ELF-1 (cell line): ENCODE measurements at regions not wholly inside any gene's neighbourhood (a gene's known extent, or its start where the extent isn't known, plus 50 kb on each side); places are given as distances from the start of the nearest gene placed in this dataset.
A peak's percentile ranks its signal among the peaks of the same experiment; 100 is the strongest.
"Not testable (repeated sequence)": the region's sequence is repeated elsewhere in the genome, so short reads cannot be mapped to it uniquely, and the experiment has no call there.

ENCODE experiments used
- DNase-seq: peaks from one replicate; pipeline ENCODE4 v3.0.0-alpha.2; 2016; ENCODE audit warnings: low read depth, low spot score

DNA sequence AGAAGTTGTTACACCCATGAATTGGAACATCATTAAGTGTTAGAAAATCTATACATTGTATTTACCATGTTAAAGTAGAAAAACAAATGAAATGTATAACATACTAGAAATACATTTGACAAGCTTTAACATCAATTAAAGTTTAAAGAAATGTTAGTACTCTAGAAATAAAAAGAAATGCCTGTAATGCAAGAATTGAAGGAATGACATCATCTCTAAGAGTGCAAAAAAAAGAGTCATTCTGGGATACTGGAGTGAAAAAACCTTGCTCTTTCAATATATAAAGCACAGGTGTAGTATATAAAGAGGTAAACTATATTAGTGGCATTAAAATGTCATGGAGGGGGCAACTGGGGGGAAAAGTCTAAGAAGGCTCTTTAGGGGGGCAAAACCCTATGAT lies 210.8 kb upstream of the PLD5 start:
- no peak for DNase-seq

DNA sequence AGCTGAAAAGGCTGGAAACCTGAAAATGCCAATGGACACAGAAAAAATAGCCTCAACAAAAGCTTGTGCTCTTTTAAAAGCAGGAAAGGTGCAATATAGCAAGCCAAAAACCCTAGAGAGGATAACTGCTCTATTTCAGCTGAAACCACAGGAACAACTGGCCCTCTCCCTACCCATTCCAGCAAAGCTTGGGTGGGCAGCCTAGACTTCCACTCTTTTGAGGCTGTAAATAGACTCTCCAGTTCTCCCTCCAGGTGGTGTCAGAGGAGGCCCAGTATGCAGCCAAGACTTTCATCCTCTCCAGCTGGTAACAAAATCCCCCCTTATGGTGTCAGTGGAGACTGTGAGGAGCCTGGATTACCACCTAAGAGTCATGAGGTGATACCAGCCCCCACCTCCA lies 206.9 kb upstream of the PLD5 start:
- no peak for DNase-seq

DNA sequence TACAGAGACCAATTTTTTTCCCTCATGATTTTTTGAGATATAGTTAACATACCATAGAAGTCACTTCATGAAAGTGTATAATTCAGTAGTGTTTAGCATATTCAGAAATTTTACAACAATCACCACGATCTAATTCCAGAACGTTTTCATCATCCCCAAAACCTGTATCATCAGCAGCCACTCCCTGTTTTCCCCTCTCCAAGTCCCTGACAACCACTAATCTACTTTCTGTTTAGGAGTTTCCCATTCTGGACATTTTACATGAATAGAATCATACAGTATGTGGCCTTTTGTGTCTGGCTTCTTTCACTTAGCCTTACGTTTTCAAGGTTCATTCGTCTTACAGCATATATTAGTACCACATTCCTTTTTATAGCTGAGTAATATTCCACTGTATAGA lies 204.2 kb upstream of the PLD5 start:
- DNase-seq = no peak

DNA sequence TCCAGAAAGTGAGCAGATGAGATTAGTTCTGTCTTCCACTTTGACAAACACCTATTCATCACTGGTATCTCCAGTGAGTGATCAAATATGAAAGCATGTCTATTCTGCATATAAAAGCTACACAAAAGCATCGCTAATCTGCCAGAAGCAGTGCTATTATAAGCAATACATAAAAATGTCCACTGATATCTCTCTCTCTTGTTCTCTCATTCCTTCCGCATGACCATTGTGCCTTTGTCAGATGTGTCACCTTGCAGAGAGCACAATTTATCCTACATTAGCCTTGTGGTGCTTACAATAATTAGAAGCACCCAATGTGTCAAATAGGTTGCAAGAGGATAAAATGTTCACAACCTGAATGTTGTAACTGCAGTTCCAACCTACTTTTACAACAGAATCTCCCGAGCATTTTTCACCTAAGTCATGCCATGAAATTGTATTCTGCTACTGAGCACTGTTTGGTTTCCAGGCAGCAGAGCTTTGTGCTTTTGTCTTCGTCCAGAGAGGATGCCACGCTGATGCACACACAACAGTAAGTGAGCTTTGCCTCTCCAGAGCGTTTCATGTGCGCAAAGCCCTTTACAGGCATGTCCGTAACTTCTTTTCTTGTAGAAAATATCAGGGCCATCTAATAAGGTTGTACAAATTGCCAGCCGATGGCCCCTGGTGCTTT lies 198.7 kb upstream of the PLD5 start:
- DNase-seq = no peak

DNA sequence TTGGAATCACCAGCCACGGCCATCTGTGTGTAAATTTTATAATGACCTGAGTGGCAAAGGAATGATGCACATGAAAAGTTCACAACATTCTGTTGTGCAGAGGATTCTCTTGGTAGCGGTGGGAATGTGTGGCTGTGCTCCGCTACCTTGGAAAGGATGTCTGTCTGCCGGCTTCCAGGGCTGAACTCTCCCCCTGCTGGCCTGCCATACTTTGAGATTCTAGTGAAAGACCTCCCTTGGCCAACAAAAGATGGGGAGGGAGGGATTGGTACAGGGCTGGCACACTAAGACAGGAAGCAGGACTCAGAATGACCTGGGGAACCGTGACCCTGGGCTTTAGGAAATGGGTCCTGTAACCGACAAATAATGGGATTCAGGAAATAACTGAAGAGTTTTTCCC lies 194.5 kb upstream of the PLD5 start:
- DNase-seq = peak; percentile 8

DNA sequence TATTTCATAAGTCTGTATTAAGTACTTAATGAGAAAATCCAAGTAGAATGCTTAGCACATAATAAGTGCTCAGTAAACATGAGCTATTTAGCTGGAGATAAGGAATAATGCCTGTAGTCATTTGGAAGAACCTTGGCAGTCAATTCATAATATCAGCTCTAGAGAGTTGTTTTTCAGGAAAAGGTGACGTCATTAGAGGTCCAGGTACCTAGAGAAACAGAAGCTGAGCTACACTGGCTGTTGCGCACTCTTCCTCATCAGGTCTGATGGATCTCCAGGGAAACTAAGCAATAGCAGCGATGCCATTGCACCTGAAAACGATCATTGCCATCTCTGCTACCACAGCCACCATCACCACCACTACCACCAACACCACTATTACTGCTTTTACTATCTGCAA lies 187.8 kb upstream of the PLD5 start:
- no peak for DNase-seq

DNA sequence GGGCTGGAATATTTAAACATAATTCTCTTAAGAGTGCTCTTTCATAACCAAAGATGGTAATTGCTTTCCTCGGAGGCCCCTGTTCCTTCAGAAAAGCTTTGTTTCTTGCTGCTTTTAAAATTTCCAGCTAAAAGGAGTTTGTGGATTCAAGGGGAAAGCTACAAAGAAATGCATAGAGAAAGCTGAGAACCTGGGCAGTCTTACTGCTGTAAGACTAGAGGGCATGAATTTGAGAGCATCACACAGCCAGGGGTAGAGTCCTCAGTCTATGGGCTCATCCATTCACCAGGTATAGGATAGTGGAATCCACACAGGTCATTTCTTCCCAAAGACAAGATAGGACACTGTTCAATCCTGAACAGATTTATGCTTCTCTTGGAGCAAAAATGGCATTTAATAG lies 186.3 kb upstream of the PLD5 start:
- DNase-seq = peak; percentile 10

DNA sequence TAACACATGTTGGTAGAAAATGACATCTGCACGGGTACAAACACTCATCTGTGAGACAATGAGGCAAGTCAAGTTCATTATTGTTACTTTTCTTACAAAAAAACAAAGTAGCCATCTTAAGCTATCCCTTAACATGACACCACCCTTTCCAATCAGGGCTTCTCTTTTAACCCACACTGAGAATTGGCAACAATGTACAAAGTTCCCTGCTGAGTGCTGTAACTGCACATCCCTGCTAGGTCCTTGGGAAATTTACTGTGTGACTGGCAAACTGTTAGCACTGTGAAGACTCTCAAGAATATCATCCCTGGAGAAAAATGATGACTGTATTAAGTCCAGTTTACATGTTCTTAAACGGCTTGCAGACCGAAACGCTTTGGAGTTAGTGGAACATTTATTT lies 185.8 kb upstream of the PLD5 start:
- DNase-seq = no peak

DNA sequence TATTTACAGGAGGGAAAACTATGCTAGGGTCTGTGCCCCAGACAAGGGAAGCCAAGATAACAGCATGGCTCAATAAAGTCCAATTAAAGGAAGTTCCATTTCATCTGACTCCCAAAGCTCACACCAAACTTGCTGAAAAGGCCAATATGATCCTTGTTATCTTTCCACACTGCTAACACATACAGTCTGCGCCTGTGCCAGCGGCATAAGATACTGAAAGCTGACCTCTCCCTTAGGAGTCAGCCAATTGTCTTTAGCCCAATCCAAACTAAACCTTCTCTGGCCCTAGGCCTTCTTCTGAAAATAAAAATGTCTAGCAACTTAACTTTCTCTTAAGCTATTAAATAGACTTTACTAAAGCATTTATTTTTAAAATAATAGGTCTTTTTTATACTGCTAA lies 179.0 kb upstream of the PLD5 start:
- no peak for DNase-seq

DNA sequence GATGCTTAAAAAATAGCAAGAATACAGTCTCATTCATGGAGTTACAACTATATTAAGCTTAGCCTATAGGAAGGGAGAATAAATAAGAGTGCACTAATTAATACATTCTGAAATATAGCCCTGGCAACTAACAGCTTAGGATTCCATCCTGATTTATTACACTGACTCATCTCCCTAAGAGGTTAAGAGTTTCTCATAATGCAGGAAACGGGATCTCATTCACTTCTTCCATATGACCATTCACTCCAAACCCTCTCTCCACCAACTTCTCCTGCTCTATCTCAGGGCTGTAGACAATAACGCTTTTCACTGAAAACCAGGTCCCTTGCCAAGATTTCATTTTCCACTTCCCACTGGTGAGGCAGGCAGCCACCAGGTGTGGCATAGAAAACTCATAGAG lies 168.5 kb upstream of the PLD5 start:
- no peak for DNase-seq

DNA sequence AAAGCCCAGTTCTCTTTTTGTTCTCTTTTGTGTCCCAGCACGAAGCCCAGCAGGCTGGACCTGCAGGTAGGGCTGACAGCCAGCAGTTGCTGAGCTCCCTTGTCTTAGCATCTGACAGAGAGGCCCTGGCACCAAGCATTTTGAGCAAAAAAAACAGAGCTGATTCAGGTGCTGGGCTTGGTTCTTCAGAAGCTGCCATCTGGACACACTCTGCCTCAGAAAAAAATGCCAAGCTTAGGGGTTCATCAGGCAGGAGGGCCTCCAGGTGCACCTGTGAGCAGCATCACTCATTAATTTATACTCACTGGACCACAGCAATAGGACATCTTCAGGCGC lies 167.1 kb upstream of the PLD5 start:
- peak; percentile 60 for DNase-seq

DNA sequence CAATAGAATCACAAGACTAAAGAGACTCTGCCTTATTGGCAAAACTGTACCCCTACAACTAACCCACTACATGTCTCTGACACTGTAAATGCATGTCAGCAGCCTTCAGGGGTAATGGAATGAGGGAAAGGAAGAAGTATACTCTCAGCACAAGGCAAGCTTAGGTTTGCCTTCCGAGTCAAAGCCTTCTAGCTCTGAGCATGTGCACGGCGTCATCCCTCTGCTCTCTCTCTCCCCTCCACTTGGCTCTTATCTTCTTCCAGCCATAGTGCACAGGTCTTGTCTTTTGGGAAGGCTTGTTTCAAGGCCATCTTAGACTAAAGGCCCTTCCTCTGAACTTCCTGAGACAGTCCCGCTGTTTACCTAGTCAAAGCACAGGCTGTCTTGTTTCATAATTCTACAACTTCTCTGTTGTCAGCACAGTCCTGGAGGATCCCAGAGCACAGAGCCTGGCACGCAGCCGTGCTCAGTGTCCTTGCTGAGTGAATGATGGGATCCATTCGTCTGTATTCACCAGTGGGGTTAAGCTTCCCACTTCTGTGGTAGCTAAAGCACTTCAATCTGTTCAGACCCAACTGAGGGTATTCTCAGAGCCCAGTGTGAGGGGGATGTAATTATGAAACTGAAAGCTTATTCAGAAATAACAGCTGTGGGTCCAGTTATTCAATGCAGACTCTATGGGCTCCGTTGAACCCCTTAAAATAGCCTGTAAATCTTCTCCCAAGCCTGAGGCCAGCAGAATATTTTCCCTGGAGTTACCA lies 166.5 kb upstream of the PLD5 start:
- no peak for DNase-seq

DNA sequence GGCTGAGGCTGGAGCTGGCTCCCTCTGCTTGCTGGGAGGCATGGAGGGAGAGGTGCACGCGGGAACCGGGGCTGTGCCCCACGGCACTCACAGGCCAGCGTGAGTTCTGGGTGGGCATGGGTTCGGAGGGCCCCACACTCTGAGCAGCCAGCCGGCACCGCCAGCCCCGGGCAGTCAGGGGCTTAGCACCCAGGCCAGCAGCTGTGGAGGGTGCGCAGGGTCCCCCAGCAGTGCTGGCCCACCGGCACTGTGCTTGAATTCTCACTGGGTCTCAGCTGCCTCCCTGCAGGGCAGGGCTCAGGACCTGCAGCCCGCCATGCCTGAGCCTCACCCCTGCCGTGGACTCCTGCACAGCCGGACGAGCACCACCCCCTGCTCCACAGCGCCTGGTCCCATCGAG lies 164.9 kb upstream of the PLD5 start:
- no peak for DNase-seq

DNA sequence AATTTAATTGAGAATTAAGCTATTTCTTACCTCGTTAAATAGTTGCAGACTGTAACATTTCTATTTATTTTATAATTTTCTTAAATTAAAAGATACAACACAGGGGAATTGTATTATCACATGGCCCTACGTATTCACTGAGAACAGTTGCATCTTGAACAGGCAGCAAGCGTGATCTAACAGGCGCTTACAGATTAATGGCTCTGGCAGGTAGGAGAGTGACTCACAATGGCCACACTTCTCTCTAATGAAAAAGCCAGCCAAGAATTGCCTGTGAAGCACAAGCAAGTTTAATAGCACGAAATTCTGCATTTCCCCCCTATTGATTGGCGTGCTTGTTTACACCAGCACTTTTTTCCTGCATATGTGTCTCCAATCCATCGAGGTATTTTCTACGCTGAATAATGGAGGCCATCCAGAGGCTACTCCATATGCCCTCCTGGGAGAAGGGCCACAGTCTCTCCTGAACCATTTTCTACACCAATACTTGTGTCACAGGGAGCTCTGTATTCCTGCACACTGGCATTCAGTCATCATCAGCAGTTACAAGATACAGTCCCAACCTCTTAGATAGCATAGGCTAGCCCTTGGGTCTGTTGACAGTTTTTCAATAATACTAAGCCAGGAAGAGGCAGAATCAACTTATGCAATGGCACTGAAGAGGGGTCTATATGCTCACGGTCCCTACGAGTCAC lies 150.6 kb upstream of the PLD5 start:
- DNase-seq = no peak

DNA sequence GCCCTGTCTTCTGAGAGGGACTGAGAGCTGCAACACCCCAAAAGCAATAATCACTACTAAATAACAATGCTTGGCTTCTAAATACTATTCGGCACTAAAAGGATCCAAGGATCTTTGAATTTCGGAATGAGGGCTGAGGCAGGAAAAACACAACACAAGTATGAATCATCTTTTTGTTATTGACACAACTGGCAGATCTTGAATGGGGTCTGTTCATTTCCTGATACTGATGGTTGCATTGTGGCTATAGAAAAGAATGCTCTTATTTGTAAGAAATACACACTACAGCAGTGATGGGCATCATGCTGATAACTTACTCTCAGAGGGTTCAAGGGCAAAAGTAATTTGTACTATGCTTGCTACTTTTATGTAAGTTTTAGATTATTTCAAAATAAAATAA lies 149.2 kb upstream of the PLD5 start:
- no peak for DNase-seq

DNA sequence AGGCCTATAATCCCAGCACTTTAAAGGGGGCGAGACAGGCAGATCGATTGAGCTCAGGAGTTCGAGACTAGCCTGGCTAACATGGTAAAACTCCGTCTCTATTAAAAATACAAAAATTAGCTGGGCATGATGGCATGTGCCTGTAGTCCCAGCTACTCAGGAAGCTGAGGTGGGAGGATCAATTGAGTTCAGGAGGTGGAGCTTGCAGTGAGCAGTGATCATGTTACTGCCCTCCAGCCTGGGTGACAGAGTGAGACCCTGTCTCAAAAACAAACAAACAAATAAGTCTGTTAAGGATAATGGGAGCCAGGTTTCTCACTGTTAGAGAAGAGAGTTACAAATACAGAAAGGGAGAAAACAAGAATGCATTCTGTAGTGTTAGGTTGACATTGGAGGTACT lies 148.7 kb upstream of the PLD5 start:
- peak; percentile 27 for DNase-seq

DNA sequence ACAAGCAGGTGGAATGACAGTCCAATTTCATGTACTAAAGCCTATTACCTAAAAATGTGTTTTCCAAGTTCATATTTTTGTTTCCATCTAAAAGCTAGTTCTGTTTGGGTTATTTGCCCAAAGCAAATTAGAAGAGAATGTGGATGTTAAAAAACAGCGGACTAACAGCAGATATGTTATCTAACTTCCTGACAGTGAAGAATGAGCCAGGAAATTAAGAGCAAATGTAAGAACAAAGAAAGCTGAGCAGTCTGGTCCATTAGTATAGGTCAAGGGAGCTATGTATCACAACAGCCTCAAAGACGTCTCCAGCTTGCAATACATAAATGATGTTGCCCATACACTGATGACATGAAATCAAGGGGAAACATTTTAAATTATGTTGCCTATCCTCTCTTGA lies 145.5 kb upstream of the PLD5 start:
- DNase-seq = no peak

DNA sequence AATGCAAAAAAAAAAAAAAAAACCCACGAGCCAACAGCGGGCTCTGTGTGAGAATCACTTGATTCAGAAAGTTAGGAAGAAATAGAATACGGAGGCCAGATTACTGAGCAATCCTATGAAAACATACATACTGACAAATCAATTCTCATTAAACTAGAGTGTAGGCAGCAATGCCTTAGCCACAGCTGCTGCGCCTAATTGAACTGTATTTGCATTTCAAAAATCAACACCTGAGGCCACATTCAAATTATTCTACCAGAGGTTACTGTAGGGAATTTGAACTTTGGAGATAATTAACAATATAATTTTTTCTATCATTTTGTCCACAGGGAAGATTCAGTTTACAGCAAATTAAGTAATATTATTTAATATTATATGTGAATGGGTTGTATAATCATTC lies 138.4 kb upstream of the PLD5 start:
- no peak for DNase-seq

DNA sequence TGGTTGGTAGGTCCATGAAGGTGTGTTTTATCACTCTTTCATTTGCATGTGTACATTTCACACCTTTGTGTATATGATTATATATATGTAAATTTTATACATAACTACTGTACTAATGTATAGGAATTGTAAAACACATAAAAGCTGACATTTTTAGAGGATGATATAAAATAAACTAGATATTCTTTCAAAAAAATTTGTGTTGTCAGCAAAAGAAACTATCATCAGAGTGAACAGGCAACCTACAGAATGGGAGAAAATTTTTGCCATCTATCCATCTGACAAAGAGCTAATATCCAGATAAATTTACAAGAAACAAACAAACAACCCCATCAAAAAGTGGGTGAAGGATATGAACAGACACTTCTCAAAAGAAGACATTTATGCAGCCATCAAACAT lies 129.3 kb upstream of the PLD5 start:
- not testable (repeated sequence) for DNase-seq

DNA sequence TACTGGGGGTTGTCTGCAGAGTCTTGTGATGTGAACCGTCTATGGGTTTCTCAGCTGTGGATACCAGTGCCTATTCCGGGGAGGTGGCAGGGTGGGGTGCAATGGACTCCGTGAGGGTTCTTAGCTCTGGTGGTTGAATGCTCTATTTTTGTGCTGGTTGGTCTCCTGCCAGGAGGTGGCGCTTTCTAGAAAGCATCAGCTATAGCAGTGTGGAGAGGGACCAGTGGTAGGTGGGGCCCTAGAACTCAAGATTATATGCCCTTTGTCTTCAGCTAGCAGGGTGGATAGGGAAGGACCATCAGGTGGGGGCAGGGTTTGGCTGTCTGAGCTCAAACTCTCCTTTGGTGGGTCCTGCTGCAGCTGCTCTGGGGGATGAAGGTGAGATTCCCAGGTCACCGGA lies 127.3 kb upstream of the PLD5 start:
- DNase-seq = peak; percentile 83

DNA sequence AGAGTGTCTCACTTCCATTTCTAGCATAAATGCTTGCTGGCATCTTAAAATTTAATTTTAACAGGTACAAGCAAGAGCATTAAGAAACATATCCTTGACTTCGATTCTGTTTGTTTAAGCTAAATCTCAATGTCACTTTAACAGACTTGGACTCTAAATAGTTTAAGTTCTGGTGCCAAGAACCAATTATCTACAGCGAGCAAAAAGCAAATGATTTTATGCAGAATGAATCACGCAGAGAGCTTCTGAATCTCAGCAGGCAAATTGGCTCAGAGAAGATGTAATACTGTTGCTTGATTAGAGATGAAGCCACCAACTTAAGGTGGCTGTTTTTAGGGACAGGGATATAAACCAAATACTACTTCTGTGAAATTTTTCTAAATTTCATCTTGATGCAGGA lies 117.0 kb upstream of the PLD5 start:
- DNase-seq = no peak

DNA sequence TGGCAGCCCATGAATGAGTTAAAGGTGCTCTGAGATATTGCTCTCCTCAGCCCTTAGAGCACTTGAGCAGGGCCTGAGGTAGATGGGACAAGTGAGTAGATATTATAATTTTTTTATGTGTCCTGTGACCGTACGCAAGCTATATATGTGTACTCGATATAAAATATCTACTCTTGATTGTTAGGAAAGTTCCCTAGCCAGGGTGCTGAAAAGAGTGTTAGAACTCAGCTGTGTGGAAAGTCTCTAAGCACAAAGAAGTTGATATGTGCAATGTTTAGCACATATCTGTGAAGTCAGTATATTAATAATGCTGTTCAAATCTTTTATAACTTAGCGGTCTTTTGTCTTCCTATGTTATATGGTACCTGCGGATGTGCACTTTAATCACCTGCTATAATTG lies 114.6 kb upstream of the PLD5 start:
- no peak for DNase-seq

DNA sequence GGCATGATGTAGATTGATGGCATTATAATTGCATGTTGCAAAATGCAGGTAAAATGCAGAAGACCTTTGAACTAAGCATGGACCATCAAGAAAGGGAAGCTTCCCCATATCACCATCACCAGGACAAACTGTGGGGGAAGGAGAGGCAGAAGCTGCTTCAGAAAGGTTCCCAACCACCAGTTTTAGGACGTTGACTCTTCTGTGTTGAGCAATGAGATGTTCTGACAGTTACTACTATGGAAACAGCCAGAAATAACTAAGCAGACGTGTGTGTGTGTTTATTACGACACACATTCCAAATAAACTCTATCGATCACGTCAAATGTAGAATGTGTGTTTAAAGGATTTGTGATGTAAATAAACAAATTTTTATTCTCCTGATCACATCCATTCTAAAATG lies 110.2 kb upstream of the PLD5 start:
- DNase-seq = no peak
